Activated CD4-positive, alpha-beta T cell treated with anti-CD3 and anti-CD28 coated beads, Interleukin-2, amount 50 U/mL, for 1 hour (primary cell): ENCODE measurements at regions not wholly inside any gene's neighbourhood (a gene's known extent, or its start where the extent isn't known, plus 50 kb on each side); places are given as distances from the start of the nearest gene placed in this dataset.

Experiments used
- DNase-seq: peaks from one replicate; pipeline ENCODE4 v3.0.0-alpha.2; 2020

DNA sequence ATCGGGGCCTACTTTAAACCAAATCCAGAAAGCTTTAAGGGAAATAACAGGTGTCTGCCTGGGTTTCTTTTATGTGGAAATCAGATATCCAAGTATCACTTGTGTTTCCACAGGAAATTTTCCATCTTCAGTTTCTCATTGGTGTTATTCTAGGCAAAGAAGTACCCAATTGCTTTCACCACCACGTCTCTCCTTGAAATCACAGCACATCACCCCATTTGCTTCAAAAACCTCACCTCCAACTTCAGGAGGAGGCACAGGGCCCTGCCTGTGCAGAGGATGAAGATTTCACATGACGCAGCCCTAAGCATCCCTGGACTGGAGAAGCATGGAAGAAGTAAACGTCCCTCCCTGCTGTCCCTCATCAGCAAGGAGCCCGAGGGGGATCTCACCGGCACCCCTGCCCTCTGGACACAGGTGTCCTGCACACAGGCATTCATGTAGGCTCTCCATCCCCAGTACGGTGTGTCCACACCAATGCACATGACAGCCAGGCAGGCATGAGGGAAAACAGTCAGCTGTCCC is 182.3 kb downstream of the TBXT start:
- no peak for DNase-seq

DNA sequence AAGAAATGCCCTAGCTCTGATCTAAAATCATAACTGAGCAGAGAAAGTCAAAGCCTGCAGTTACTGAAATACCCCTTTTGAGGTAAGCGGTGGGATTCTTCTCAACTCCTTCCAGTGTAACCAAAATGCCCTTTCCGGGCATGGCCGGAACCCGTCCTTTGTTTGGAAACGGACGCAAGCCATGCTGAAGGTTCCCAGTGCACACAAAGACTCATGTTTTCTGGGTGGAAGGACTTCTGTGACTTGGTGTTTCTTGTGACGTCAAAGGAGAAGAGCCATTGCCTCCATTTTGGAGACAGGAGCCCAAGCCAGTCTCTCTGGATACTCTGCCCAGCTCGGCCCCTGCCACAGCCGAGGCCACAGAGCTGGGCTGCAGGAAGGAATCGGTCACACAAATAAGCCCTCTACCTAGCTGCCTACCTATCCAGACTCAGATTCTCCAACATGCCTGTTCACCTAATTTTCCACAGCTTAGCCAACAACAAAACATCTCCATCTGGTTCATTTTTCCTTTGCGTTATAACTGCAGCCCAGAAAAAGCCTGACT is 182.8 kb downstream of the TBXT start:
- no peak for DNase-seq

DNA sequence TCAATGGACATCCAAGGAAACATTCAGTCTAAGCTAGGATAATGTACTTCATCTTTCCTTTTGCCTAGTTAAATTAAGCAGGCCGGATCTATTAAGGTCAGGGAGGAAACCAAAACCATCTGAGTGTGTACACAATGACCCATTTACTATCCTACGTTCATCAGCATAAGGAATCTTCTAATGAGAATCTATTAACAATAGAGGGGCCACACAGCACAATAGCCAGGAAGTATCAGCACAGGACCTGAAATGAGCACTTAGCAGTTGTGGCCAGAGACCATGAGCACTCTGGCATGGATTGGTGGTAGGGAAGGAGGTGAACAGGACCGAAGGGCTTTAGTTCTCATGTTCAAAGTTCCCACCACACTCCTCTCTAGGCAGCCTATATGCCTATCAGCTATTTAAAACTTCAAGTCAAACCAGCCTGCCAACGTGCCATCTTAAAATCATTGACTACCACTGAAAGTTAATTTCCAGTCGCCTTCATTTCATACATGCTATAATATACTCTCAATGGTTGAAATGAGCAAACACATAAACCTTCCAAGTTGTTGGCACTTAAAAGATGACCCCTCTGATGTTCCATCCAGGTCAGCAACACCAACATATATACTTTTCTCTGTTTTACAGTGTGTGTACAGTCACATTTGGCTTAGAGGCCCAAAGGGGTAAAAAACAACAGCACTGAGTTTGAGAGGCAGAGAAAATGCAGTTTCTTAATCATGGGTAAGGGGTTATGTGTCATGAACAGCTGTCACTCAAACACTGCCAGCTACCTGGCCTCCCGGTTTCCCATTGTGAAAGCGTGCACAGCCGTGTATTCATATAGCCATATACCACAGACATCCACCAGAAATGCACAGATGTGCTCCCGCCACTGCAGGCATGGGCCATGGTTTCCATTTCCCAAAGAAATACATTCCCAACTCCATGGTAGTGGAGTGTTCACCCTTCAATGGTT is 184.3 kb downstream of the TBXT start:
- DNase-seq, result no peak

GRCh38 chr6:165978476-165978875 is 189.2 kb downstream of the TBXT start:
- DNase-seq, result no peak

DNA sequence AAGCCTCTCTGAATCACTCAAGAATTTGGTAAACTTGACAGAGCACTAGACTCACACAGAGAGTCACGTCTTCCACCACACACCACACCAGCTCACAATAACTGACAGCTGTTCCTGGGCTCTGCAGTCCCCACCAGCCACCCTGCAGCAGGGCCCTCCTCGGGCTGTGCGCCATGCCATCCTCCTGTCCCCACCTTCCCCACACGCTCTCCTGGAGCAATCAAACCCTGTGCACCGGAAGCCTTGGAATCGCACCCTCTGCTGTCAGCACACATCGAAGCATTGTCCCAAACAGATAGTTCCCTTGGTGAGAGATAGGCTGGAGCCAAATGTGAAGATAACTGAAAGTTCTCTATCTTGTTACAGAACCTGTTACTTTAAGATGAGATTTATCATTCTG is 191.0 kb downstream of the TBXT start:
- DNase-seq, result no peak

DNA sequence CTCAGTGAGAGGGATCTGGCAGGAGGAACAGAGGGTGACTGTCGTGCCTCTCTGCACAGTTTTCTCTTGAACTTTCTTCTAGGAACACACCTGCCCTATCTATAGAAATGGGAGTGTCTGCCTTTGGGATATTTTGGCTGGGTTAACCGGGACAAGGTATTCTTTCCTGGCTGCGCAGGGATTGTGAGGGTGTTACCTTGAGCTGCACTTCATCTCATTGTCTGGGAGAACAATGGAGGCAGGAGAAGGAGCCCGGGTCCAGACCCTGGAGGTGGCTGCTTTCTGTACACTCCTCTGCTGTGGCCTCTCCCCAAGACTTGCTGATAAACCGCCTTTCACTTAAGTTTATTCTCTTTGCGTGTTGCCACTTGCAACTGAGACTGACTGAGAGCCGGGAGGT is 192.8 kb downstream of the TBXT start:
- no peak for DNase-seq

GRCh38 chr6:165973473-165973872 is 194.2 kb downstream of the TBXT start:
- DNase-seq, result no peak

GRCh38 chr6:165972139-165972802 is 195.4 kb downstream of the TBXT start:
- no peak for DNase-seq

DNA sequence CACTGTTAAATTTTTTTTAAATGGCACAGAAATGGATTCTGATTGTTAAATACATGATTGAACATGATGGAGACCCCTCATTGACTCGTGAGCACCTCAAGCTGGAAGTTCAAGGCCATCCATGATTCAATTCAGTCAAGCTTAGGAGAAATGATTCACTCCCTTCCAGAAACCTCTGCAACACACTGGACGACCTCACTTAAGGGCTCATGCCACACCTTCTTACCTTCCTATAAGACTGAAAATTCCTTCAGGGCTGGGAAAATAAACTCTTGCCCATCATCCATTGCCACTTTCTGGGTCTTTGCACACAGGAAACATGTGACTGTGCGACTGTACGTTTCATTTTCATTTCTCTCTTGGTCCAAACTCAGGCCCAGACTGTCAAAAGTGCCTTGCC is 196.4 kb downstream of the TBXT start:
- DNase-seq, result no peak

DNA sequence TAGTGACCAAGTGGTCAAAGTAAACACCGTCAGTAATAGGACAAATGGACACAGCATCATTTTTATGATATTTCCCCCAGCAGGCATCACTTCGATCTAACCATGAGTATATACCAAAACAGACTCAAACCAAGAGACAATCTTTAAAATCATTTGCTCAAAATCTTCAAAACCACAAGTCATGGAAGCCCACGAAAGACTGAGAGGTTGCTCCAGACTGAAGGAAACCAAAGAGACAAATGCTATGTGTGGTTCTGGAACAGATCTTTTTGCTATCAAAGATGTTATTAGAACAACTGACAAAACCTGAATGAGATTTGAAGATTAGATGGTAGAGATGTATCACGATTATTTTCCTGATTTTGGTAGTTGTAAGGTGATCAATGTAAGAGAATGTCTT is 197.7 kb downstream of the TBXT start:
- no peak for DNase-seq

DNA sequence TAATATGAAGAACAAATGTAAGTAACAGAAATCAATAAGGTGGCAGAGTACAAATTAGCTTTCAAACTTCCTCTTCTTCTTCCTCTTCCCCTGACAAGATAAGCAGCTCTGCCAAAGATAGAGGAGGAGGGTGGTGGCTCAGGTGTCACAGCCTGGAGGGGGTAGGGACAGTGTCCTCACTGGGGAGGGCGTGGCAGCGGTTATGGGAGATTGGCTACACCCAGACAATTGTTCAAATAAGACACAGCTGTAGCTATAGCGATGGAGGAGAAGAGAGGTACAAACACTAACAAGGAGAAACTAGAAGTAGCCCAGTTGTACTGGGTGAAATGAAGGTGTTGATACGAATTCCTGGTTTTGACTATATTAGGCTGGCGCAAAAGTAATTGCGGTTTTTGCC is 198.5 kb downstream of the TBXT start:
- no peak for DNase-seq

DNA sequence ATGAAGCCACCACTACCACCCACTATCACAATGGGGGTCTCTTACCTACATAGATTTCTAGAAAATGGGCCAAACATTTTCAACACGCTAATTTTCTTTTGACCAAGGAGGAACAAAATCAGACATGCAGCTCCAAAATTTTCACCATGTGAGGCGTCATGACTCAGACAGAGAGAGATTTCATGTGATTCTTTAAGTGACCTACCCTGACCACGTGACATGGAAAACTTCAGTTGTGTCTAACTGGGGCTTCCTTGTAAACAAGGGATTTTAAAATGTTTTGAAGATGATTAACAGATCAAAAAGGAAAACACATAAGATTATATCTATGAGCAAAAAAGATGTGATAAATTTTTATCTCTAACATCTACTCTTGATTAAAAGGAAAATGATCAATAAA is 199.2 kb downstream of the TBXT start:
- no peak for DNase-seq

- DNase-seq, result no peak
These were observed 199.7 kb downstream of the TBXT start for GRCh38 chr6:165967810-165968407.

- no peak for DNase-seq
These were observed 203.9 kb downstream of the TBXT start for GRCh38 chr6:165963750-165964149.

DNA sequence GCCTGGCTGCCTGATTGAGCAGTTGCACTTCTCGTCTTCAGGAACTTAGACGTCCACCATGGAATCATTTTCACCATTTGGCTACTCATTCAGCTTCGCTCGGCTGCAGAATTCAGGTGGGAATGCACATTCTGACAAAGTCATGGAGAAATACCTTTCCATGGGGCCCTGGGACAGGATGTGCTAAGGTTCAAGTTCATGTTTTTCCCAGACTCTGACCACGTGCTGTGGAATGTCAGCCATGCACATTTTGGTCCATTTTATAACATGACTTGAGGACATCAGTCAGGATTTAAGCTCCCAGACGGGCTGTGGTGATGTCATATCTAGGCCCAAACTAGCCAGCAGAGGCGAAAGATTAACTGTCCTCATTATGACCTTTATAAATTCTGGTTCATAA is 205.3 kb downstream of the TBXT start:
- DNase-seq, result no peak

GRCh38 chr6:165961233-165961632 is 206.4 kb downstream of the TBXT start:
- no peak for DNase-seq

DNA sequence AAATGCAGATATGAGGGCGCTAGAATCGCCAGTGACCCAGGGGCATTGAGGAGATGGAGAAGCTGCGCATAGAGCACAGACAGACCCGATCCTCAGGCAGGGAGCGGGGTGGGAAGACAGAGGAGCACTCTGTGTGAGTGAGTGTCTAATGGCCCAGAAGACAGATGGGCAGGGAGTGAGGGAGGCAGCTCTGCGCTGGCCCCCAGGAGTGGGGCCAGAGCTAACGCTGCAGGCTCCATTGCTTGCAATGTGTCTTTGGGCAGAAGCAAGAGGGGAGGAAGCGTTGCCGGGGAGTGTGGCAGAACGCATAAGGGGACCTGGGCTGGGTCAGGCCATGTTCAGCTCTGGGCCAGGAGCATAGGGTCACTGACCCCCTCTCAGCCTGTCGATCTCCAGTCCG is 207.0 kb downstream of the TBXT start:
- no peak for DNase-seq

GRCh38 chr6:165959627-165960026 is 208.0 kb downstream of the TBXT start:
- DNase-seq, result no peak

GRCh38 chr6:165956874-165957273 is 210.8 kb downstream of the TBXT start:
- DNase-seq, result no peak

GRCh38 chr6:165952514-165952913 is 215.1 kb downstream of the TBXT start:
- no peak for DNase-seq

- no peak for DNase-seq
These were observed 217.3 kb downstream of the TBXT start for GRCh38 chr6:165950316-165950715.

DNA sequence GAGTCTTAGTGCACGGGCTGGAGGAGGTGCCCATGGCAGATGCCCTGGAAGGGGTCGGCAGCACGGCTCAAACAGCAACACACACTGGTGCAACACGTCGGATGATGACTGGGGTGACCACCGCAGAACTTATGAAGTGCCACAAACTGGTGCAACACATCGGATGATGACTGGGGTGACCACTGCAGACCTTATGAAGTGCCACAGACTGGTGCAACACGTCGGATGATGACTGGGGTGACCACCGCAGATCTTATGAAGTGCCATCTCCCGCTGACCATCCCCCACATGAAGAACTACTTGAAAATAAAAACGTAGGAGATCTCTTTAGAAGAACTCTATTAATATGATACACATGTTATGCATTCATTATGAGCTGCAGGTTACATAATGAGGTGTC is 218.3 kb downstream of the TBXT start:
- no peak for DNase-seq

GRCh38 chr6:165944002-165944466 is 223.6 kb downstream of the TBXT start:
- no peak for DNase-seq
